Left hindlimb (tissue), 1 donor: ENCODE measurements at regions not wholly inside any gene's neighbourhood (a gene's known extent, or its start where the extent isn't known, plus 50 kb on each side); places are given as distances from the start of the nearest gene placed in this dataset.

ENCODE experiments used
- DNase-seq: peaks from one replicate; pipeline ENCODE4 v3.0.0-alpha.2; 2018

DNA sequence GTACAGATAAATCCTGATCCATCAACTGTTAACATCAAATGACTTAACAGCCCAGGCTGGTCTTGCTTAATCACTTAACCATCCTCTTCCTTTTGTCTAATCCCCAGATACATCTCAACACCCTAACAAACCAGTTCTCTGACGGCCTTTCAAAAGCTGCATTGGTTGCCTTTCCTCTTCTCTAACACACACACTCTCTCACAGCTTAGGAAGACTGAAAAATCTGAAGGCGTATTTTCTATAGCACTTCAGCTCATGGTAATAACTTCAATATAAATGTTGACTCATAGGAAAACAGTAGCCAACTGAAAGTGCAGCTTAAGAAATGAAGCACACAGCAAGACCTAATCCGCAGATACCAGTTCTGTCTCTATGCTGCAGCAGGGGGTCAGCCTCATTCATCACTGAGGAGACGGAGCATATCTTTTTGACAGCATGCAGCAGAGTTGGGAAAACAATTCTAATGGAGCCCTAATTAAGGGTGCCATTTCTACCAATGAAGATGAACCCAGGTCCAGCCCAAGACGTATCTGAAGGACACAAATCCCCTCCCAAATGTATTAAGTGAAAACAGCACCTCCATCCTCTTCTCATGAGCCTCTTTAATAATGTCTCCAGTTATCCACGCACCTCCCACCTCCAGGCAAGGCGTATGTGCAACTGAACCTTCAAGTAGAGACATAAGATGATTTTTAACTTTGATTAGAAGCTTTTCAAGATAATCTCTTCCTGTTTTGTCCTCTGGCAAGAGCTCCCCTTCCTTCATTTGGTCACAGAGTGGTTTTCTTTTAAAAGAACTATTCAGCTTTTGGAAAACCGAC, 211.7 kb upstream of the NFE2L3 start:
- DNase-seq: no peak

DNA sequence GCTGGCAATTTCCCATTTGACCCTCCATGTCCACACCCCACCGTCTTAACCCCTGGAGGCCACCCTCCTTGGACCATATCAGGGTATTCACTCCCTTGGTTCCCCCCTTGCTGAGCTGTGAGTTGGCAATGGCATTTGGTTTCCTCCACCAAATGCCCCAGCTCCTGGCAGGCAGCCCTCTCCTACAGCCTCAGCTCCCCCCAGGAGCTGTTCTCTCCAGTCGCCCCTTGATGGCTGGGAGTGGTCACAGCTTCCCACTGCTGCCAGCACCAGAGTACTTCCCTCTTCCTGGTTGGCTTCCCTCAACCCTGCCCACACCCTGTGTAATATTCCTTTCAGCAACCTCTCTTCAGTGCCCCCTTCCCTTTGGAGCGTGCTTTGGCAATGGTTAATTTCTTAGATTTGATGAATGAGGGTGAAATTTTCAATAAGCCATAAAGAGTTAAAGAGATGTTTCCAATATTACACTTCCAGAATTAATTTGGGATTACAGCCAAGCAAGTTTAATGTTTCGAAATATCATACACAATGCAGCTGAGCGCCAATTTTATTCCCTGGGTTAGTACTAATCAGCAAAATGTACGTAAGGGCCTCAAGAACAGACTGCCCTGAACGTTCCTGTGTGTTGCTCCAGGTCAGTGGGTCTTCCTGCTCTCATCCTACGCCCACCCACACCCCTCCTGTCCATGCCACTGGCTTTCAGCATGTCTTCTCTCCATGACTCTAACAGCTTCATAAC, 207.1 kb upstream of the NFE2L3 start:
- DNase-seq: no peak

DNA sequence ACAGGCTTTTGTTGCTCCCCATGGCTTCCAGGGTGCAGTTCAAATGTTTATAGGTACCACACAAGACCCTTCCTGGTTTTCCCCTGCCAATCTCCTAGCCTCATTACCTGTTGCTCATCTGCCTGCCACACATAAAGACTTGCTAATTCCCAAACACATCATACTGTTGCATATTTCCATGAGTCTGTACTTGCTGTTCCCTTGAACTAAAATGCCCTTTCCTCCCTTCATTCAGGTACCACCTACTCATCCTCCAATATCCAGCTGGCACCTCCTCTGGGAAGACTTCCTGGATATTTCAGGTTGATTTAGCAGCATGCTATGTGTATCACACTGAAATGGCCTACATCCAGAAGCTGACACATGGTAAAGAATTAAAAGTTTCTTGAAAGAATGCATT, 206.4 kb upstream of the NFE2L3 start:
- no peak for DNase-seq

DNA sequence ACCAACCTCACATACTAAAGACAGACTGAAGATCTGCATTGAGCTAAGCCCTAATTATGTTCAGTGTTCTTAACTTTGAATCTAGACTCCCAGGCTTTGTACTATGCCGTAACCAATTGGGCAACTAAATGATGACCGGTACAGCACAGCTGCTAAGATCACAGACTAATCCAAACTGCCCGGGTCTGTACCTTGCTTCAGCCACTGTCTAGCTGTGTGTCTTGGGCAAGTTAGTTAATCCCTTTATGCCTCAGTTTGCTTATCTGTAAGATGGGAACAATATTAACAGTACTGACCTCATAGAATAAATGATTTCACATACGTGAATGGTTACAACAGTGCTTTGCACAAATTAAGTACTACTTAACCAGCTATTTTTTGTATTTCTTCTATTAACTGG, 205.8 kb upstream of the NFE2L3 start:
- no peak for DNase-seq

DNA sequence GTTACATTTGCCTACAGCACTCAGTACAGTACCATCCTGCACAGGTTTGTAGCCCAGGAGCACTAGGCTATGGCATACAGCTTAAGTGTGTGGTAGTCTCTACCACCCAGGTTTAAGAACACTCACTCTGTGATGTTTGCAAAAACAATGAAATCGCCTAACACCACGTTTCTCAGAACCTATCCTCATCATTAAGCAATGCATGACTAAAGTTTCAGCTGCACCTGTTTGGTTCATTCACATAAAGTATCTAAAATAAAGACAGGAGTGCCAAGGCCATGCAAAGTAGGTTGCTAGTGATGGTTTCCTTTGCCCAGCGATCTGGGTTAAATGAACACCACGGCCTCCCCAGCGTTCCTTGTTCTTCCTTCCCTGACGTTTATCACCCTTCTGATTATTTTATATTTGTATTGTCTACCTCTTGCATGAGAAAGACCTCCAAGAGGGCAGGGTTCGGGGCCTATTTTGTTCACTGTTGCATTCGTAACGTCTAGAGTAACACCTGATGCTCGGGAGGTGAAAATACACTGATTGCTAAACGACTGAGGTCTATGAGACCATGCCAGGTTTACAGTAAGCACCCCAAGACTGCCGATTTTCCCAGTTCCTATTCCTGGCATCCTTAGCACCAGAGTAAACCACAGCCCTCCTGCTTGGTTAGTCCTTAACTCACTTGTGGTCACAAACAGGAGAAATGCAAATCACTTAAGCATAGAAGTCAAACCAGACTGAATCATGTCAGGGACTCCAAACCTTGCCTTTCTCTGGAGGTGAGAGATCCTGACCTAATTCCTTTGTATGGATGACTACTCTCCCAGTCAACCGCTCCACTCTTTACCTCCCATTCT, 204.1 kb upstream of the NFE2L3 start:
- DNase-seq: no peak

DNA sequence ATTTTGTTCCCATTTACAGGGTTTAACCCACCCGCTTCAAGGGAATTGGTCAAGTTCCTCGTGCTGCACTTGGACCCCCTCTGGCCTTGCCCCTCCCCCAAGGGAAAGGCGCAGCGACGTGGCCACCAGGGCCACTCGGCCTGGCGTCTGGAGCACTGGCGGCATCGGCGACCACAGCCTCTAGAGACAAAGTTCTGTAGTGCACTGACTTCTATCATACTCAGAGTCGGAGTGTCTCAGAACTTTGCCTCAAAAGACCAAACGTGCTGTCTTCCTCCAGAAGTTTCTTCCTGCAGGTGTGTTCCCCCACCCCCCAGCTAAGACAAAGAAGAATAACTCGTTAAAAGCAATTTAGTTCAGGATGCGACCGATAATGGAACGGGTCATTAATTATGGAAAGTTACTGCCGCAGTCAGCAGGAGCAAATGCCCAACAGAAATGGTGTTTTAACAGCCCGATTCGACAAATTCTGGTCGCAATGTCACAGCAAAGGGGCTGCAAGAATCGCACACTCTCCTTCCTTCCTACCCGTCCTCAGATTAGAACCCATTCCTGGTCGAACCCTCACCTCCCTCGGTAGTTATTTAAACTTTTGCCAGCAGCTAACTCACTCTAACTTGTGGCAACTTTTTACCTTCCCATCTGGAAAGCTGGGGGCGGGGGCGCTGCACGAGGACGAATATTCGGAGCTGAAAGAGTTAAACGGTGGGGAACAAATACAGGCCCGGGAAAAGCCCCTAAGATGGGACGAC, 202.1 kb upstream of the NFE2L3 start:
- DNase-seq: no peak

DNA sequence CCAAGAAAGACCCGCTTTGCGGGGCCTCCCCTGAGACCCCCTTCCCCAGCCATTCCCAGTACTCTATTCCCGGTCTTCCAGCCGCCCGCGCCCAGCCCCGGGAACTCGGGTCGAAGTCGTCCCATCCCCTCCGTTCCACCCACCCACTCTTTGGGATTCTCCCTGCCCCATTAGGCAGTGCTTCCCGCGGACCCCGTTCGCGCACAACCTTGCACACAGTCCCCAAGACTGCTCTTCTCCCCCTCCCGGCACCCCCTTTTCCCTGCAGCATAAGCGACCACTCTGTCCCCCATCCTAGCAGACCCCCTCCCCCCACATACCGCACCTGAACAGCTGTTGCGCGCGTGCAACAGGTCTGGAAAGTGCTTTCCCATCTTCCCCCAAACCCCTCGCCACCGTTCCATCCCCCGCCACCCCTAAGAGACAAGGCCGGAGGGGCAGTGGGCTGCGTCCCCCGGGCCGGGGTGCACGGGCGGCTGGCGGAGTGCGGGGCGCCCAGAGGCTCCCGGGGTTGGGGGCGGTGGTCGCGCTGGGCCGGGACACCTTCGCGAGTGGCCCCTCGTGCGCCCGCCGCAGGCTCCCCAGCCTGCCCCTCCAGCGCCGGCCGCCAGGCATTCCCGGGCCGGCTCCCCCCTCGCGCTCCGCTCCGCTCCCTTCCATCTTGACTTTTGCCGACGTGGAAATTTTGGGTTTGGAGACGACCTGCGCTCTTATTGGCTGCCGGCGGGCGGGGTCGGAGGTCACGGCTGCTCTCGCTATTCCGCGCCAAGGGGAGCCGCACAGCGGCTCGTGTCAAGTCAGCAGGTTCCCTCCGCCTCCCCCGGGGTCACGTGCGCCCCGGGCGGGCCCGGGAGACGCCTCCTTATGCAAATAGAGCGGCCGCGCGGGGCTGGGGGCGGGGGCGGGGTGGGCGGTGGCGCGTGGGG, 201.2 kb upstream of the NFE2L3 start:
- DNase-seq: peak; percentile 96

DNA sequence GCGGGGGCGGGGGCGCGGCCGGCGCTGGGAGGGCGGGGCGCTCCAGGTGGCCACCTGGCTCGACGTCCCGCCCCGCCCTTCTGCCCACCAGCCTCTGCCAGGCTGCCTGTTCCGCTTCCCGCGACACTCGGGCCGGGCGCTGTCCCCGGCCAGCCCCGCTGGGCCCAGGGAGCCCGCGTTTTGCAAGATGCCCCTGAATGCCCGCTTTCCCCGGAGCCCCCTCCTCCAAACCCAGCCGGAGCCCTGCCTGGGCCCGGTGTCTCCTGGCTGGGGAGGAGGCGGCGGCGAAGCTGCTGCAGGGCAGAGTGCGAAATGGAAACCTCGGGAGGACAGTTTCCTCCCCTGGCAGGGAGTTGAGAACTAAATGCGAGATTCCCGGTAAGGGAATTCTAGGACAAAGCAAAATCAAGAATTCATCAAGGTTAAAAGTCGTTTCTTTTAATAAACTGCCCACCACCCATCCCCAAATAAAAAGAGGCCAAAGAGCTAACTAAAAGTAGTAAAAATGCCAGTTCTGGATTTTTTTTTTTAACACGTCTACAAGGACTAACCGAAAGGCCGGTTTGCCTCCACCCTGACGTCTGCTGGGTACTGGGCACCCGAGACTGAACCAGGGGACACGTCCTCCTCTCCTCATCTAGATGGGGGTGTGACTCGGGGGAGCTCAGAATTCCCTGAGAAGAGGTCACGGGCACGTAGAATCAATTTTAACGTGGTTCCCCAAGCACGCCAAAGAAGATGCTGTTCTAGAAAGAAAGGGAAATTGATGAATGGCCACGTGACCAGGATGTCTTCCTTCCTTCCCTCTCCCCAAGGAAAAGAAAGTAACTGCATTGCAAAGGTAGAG, 200.4 kb upstream of the NFE2L3 start:
- DNase-seq: no peak

DNA sequence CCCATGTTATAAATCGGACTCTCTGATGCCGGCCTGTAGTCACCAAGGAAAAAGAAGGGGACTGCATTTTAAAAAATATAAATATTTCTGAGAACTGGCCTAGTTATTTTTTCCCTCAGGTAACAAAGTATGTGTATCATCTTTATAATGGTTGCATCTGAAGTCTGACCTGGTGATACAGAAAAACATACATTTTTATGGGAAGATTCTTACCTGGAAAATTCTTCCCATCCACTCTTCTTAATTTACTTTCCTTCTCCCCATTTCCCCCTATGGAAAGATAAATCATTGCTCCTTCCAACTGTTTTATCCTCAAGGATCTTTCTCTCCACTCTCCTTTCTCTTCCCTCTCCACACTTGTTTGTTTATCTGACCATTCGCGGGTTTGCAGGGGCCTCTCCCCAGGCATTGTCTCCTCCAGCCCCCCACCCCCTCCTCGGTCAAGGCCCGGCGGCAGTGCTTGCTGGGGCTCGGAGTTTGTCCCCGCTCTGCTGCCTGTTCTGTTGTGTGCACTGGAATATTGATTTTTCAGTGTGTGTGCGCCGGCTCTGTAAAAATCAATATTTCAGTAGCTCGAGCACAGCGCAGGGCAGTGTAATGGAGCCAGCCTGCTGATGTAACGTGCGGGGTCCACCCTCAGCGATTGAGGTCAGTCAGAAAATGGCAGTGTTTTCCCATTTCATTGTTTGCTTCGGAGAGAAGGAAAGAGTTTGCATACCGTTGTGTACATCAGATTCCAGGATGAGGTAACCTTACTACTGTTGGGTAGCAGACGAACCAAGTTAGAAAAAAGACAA, 199.5 kb upstream of the NFE2L3 start:
- no peak for DNase-seq

DNA sequence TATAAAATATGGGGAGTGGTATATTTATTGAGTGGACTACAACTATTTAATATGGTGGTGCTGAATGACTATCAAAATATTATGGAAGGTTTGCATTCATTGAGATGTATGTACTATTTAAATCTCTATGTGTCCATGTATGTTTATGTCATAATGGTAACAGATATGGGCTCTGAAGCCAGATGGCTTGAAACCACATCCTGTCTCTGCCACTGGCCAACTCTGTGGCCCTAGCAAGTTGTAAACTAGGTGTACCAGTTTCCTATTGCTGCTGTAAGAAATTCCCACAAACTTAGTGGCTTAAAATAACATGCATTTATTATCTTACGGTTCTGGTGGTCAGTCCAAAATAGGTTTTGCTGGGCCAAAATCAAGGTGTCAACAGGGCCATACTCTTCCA, 198.1 kb upstream of the NFE2L3 start:
- no peak for DNase-seq

DNA sequence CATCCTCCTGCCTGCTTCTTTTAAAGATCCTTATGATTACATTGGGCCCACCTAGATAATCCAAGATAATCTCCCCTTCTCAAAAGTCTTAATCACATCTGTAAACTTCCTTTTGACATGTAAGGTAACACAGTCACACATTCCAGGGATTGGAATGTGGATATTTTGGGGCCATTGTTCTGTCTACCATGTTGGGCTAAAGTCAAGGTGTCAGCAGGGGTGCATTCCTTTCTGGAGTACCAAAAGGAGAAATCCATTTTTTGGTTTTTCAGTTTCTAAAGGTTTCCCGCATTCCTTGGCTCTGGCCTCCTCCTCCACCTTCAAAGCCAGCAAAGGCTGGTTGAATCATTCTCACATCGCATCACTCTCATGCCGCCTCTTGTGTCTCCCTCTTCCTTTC, 197.6 kb upstream of the NFE2L3 start:
- DNase-seq: no peak

DNA sequence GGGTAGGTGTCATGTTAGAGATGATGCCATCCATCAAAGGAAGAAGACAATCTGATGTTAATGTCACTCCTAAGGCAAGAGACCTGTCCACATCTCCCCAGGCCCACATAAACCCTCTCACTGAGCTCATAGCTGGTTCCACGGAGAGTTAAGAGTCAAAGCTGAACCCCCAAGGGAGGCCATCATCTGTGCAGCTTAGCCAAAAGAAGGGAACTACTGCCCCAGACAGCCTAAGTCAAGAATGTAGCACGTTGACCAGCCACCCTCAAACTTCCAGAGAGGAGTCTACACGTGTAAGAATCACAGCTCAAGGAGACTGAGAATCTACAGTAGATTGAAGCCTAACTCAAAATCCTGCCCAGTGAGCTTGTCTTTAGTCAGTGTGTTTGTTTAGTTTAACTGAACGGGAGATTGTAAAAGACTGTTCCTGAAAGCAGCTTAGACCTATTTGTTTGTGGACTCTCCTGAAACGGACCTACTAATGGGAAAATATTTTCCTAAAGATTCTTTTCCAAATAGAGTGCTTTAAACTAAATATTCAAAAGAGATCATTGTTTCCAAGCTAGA, 192.7 kb upstream of the NFE2L3 start:
- DNase-seq: no peak

DNA sequence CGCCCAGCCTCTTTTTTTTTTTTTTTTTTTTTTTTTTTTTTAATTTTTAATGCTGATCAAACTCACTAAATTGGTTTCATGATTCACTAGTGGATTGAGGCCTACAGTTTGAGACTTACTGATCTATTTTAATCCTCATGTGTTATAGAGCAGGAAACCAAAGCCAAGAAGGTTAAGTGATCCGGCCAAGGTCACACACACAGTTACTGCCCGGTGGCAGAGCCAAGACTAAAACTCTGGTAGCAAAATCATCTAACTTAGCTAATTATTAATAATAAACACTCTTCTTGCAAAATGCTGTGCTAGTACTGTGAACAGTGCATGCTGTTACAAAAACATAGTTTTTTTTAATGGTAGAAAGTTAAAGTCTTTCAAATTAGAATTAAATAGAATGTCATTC, 188.3 kb upstream of the NFE2L3 start:
- no peak for DNase-seq

DNA sequence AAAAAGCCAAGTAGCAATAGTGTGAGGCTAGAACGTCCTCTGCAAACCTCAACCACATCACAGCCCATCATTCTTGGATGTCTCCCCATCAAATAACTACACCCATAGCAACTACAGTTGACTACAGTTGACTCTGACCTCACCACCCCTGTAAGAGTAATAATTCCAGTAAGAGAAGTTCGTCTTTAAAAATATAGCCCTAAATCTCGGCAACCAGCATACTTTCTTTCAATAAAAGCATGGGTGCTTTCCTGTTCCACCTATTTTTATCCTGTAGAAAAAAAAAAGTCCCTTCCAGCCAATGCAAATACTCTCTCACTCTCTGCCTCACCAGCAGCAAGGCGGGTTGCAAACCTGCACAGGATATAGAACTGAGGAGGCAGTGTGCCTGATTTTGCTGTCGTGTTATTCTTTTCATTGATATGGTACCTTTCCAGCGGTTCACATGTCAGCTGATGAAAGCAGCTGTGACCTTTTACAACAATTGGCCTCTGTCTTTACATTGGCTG, 187.5 kb upstream of the NFE2L3 start:
- DNase-seq: no peak

DNA sequence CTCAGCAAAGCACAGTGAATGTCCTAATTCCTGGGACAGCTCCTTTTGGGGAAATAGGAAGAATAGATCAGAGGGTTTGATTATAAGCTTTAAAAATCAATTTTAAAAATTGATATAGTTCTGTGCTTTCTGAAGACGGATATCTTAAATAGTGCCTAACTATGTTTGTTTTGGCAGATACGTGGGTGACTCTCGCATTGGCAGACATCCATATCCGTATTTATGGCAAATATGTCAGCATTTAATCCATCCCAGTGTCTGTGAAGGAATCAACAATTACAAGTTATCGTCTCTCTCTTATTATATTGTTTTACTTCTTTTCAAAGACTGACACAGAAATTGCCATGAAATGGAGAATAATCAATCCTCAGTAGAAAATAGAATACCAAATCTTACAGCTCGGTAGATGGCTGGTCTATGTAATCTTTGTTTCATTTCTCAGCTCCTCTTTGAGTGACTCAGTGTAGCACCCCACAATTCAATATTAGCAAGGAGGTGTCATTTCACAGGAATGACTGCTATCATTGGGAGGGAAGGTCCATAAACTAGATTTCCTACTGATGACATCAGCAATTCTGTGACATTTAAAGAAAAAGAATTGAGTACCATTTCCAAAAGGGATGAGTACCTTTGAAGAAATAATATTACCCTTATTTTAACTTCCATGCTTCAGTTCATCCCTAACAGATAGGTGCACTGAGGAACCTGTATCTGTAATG, 186.4 kb upstream of the NFE2L3 start:
- no peak for DNase-seq

DNA sequence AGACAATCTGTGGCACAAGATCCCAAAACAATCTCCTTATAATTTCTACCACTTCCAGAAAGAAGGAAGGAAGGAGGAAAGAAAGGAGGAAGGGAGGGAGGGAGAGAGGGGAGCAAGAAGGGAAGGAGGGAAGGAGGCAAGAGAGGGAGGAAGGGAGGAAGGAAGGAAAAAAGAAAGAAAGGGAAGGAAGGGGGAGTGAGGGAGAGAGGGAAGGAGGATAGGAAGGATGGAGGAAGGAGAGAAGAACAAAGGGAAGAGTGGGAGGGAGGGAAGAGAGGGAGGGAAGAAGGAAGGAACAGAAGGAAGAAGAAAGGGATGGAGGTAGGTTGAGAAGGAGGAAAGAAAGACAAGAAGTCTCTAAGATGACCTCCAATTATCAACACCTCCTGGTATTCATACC, 185.5 kb upstream of the NFE2L3 start:
- DNase-seq: no peak

DNA sequence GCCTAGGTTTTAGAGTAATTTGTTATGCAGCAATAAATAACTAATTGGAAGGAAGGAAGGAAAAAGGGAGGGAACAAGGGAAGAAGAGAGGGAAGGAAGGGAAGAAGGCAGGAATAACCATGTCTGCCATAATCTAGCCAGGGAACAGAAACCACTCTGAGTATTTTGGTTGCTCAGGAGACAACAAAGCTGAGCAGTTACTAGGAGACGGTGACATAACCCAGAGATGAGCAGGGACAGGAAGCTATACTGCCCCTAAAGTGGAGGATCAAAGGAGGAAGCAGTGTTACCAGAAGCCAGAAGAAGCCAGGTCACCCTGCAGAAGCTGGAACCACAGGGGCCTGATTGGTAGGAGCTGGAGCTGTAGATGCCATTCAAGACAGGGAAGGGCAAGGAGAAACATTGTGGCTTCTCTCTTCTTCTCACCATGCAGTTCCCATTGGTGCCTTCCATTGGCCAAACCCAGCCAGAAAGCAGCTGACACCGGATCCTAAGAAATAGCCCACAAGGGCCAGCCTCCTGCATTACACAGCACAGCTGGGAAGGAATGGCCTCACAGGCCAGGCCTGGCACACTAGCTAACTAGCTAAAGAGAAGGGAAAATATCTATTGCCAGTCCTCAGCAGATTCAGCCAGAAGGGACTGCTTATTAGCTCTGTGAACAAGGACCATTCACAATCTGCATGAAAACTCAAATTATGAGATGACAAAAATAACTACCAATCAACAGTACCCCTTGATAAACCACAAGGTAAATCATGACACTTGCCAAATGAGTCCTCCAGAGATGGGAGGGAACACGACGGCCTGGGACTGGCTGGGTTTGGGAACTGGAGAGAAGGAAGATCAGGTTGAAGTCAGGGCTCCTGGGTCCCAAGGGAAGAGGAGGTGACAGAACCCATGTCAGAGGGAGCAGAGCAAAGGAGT, 184.5 kb upstream of the NFE2L3 start:
- DNase-seq: no peak
